Inferior parietal cortex (tissue), 1 donor: ENCODE measurements at regions not wholly inside any gene's neighbourhood (a gene's known extent, or its start where the extent isn't known, plus 50 kb on each side); places are given as distances from the start of the nearest gene placed in this dataset.

ENCODE experiments used
- DNase-seq: peaks from one replicate; pipeline ENCODE4 v3.0.0-alpha.2; 2016; ENCODE audit errors: extremely low spot score

DNA sequence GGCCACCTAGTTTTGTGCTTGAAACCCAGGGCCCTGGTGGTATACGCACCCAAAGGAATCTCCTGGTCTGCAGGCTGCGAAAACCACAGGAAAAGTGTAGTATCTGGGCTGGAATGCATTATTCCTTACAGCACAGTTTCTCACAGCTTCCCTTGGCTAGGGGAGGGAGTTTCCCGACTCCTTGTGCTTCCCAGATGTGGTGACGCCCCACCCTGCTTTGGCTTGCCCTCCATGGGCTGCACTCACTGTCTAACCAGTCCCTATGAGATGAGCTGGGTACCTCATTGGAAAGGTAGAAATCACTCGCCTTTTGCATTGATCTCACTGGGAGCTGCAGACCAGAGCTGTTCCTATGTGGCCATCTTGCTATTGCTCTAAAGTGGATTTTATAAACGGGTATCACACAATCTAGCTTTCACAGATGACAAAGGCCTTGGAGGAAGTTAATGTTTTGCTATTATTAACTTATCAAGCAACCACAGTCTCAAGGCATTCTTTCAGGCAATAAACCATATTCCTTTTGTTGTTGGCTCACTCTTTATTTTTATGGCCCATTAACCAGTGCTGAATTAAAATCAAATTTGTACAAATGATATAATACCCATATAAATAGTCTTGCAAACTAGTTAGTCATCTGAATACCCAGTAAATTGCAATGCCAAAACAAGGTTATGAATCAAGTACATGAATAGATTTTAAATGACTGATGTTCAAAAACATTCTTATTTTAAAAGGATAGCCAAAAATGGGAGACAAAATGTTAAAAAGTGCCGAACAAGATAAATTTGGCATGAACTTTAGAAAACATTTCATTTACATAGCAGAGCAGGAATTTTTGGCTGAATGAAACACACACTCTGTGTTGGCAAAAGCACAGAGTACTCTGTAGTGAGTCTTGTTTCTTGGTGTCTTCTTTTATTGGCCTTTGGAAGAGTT lies 475.4 kb upstream of the ARGLU1 start:
- DNase-seq: no peak

- DNase-seq: no peak
These were observed 467.8 kb upstream of the ARGLU1 start for GRCh38 chr13:107035778-107036177.

DNA sequence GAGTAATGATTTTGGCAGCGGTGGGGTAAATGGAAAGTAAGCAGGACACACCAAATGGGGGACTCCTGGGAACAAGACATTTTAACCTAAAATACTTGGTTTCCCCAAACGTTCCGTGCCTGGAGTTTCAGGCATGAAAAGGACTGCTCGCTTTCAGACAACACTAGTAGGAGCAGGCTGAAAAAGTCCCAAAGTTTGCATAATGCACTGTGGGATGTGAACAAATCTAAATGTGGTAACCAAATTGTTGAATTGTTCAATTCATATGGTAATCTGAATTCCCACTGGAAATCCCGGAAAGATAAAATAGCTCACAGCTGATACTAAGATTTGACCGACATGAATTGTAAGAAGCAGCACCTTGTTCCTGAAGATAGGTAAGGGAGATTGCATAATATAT lies 467.2 kb upstream of the ARGLU1 start:
- no peak for DNase-seq

DNA sequence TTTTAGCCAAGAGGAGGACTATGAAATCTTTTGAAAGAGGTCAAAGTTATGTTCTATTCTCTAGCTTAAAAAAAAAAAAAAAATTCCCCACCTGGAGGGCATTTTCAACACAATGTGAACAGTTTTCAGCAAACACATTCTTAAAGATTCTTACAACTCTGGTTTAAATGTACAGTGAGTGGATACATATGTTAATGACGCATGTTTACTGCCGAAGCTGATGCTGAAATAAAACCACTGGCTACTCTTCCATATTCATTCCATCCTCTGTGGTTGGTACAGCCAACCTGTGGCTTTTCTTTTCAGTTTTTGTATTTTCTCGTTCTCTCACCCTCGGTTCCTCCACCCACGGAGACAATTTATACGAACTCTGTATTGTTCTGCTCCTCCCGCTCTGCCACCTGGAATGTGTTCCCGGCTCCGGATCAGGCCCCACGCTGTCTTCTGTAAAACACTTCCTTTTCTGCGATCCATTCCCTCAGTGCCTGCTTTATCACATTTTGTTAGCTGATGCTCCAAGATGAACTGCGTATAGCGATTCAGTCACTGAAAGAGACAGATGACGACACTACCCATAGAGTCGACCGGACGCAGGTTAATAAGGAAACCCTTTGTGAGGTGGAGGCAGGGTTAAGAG lies 466.4 kb upstream of the ARGLU1 start:
- DNase-seq: no peak

- DNase-seq: no peak
These were observed 463.8 kb upstream of the ARGLU1 start for GRCh38 chr13:107031716-107032115.

DNA sequence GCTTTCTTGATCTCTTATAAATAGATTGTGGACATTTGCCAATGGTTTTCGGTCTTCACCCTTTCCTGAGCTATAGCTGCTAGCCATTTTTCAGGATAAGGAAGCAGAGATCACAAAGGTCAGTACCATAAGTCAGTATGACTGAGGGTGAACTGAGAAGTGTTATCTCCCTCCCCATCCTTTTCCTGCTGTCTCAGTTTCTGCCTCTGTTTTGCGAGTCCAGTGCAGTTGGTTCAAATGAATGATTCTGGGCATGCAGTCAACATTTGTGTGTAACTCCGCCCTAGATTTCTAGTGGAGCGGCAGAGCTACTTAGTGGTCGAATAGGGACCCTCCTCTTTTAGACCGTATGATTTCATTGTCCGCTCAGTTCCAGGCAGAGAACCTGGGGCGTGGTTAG lies 460.8 kb upstream of the ARGLU1 start:
- DNase-seq: no peak

GRCh38 chr13:107025991-107026390 lies 458.1 kb upstream of the ARGLU1 start:
- DNase-seq: no peak

- no peak for DNase-seq
These were observed 455.4 kb upstream of the ARGLU1 start for GRCh38 chr13:107023335-107023734.

DNA sequence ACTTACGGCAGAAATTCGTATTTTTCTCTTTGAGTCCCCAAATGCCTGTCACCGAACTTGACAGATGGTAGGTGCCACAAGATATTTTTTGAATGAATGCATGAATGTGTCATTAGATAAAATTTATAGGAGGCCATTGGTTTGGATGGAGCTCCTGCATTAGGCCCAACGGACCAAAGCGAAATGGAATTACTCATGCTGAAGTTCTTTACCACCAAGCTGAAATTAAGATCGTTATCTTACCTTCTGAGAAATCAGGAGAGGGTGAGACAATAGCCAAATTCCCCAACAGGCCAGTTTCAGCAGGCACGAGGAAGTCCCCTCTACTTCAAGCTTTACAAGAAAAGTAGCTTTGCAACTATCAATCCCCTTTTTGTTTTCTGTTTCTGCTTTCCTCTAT lies 452.5 kb upstream of the ARGLU1 start:
- no peak for DNase-seq

- no peak for DNase-seq
These were observed 450.3 kb upstream of the ARGLU1 start for GRCh38 chr13:107018285-107018684.

DNA sequence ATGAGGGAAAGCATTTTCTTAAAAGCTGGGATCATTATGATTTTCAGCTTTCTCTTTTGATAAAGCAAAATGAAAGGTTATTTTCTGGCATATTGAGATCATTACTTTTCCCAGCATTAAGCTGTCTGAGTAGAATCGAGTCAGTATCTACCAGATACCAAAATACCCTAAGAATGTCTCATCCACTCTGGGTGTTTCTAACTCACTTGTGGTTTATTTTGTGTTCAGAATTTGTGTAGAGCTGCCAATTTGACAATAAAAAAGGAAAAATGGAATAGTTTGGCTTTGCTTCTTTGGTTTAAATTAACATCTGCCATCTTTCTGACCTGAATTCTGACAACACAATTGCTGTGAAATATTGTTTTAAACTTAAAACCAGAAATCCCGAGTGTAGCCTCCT lies 438.7 kb upstream of the ARGLU1 start:
- DNase-seq: no peak

DNA sequence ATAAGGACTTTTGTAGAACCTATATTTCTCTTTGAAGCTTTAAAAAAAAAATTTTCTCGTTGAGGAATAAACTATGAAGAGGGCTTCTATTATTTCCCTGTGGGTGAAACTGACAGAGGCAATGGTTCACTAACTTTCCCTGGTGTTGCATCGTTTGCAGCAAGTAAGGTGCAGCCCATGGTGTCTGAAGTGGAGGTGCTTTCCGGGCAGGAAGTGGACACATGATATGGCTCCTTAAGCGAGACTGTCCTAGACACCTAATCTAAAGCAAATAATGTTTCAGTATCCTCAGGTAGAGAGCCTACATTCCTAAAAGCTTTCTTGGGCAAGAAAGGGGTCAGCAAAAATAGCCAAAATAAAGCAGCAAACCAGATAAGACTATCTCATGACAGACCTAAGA lies 437.6 kb upstream of the ARGLU1 start:
- DNase-seq: no peak

DNA sequence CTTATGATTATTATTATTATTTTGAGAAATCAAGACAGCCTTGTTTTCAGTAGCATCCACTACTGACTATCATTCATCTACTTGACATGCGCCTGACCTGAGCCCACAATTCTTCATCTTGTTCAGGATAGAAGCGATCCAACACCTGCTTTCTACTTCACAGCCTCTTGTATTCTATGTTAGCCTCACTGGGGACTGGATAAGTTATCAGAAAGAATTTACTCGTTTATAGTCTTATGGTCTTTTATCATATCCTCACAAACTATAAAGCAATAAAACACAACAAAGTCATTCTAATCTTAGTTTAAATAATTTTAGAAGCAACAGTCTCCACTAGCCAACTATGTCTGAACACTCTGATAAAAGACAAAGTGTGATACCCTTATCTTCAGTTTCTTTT lies 436.0 kb upstream of the ARGLU1 start:
- DNase-seq: no peak

DNA sequence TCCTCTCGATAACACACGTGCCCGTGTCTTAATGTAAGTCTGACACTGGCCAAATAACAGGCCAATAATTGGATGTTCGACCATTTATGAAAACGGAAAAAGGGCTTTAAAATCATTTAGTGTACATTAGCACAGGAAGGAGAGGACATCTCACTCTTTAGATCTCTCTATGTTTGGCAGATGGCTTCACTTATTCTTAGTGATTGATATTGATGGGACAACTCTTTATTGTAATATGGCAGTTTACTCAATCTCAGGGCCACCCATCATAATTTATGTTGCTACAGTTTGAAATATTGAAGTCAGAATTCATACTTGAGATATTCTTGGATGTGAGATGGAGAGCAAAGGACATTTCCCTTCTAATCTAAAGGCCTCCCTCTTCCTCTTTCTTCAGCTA lies 430.7 kb upstream of the ARGLU1 start:
- no peak for DNase-seq

DNA sequence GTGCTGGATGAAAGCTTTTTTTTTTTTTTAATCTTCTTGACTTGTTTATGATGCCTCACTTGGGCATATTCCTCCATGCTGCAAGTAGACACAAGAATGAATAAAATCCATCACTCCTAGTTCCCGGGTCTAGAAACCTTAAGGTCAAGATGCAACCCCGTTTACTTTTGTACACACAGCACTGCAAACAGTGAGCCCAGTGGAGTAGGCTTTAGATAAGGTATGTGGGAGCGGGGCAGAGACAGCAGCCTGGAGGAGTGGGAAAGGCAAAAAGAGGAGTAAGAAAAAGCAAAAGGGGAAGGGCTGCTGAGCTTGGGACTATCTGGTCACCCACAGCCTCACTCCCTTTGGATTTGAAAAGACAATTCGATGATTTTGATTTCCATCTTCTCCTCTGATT lies 429.8 kb upstream of the ARGLU1 start:
- DNase-seq: no peak

DNA sequence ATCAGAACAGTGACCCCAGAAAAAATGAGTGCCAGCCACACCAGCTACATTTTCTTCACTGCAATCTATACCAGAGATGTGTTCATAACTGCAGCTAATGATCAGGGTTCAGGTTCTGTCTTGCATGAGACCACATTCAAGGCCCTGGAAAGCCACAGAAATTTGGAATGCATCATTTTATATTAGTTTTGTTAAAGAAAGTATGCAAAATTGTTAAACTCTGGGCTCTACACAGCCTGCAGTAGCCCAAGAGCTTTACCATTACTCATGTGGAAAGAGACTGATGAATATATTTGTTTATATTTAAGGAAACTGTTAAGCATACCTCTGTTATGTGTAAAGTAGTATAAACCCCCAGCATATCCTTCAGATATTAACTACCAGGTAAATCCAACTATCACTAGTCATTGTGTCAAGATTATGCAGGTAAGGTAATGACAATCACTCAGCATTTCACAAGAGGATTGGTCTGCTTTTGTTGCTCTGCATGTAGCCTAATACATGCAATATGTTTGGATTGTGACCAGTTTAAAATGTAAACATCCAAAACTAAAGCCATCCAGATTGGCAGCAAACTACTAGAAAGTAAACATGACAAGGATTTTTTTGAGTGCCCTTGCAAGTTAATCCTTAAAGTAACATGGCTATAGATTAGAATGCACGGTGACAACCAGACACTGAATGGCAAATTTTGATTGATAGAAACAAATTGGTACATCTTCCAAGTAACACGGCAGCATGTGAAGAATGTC lies 429.1 kb upstream of the ARGLU1 start:
- no peak for DNase-seq

GRCh38 chr13:106990594-106990993 lies 422.7 kb upstream of the ARGLU1 start:
- DNase-seq: no peak

- DNase-seq: no peak
These were observed 421.9 kb upstream of the ARGLU1 start for GRCh38 chr13:106989876-106990275.

- DNase-seq: no peak
These were observed 419.5 kb upstream of the ARGLU1 start for GRCh38 chr13:106987427-106987785.

GRCh38 chr13:106986687-106987426 lies 418.9 kb upstream of the ARGLU1 start:
- DNase-seq: no peak

DNA sequence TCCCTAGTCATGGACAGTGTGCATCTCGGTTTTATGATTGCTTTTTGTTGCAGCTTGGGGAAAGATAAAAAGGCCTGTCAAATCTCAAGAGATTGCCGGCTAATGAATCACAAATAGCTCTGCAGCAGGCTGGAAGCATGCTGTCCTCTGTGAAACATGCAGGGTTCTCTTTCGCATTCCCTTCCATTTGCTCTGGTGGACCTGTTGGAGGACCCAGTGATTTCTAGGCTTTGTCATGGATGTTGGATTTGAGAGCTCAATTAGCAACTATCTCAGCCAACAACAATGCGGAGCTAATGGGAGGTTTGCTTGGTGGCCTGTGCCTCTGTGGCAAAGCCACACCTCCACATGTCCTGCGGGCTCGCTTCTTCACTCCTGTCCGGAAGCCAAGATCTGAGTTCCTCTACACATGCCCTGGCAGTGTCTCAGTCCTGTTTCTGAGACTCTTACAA lies 418.1 kb upstream of the ARGLU1 start:
- DNase-seq: no peak

GRCh38 chr13:106985481-106985880 lies 417.5 kb upstream of the ARGLU1 start:
- no peak for DNase-seq
